ENCODE measurements at regions not wholly inside any gene's neighbourhood (a gene's known extent, or its start where the extent isn't known, plus 50 kb on each side); places are given as distances from the start of the nearest gene placed in this dataset.

GRCh38 chrX:122439831-122440230, 744.2 kb upstream of the GRIA3 start:
- DNase-seq, result no peak

GRCh38 chrX:122440832-122441231, 743.2 kb upstream of the GRIA3 start:
- no peak for DNase-seq

- DNase-seq, result no peak
Observed at GRCh38 chrX:122441451-122441850, 742.6 kb upstream of the GRIA3 start.

GRCh38 chrX:122445466-122445865, 738.6 kb upstream of the GRIA3 start:
- no peak for DNase-seq

DNA sequence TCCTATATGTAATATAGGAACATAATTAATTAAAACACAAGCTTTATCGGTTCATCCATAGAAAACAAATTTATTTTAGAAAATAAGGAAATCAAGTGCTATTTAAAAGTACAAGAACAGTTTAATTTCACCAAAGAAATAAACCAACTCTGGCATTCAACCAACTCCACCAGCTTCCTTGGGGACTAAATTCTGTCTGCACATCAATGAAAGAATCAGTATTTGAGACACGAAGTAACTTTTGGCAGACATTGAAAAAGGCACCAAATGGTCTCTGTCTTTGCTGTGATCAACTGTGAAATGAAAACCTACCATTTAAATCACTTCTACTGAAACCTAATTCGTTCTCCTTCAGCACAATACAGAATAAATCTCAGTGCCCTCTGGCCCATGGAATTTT, 719.7 kb upstream of the GRIA3 start:
- no peak for DNase-seq

- DNase-seq, result no peak
Observed at GRCh38 chrX:122475306-122475705, 708.8 kb upstream of the GRIA3 start.

DNA sequence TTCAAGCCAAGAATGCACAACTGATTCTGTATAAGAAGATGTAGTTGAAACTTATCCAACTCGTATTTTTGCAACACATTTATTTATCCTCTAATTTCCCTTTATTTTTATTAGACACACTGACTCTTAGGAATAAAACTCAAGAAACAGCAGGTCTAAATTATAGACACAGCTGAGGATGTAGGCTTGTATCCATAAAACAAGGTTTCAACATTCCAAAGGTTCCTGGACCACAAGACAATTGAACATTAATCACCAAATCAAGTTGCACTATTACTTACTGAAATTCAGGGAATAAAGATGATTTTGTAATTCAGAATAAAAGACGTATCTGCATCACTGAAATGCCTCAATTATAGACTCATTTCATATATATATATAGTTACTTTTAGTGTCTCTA, 683.5 kb upstream of the GRIA3 start:
- no peak for DNase-seq

GRCh38 chrX:122501652-122502051, 682.4 kb upstream of the GRIA3 start:
- no peak for DNase-seq

DNA sequence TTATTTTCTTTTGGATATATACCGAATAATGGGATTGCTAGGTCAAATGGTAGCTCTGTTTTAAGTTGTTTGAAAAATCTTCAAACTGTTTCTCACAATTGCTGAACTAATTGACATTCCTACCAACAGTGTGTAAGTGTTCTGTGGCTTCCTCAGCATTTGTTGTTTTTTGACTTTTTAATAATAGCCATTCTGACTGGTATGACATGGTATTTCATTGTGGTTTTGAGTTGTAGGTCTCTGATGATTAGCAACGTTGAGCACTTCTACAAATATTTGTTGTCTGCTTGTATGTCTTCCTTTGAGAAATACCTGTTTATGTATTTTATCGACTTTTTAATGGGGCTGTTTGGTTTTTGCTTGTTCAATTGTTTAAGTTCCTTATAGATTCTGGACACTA, 680.1 kb upstream of the GRIA3 start:
- DNase-seq, result no peak

DNA sequence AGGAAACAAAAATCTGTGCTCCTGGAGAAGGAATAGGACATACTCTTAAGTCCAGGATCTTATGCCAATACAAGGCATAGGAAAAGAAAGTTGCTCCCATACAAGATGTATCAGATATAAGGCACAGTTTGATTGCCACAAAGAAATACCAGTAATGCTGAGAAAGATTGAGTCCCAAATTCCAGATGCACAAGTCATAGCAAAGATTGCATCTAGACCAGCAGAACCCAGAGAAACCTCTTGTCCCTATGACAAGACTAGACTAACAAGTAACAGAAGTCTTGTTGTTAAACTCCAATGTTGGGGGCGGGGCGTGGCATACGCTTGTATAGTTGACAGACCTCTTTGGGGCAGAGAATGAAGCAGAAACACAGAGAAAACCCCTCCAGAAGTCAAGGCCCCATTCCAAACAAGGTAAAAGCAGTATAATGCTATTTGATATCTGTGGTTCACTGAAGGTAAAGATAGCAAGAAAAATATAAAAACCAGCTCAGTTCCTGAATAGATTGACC, 671.5 kb upstream of the GRIA3 start:
- DNase-seq, result no peak

DNA sequence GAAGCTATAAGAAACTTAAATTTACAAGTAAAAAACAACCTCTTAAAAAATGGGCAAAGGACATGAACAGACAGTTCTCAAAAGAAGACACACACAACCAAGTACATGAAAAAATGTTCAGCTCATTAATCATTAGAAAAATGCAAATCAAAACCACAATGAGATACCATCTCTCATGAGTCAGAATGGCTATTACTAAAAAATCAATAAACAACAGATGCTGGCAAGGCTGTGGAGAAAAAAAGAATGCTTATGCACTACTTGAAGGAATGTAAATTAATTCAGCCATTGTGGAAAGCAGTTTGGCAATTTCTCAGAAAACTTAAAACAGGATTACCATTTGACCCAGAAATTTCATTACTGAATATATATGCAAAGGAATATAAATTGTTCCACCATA, 666.3 kb upstream of the GRIA3 start:
- no peak for DNase-seq

- DNase-seq, result no peak
Observed at GRCh38 chrX:122545778-122546177, 638.3 kb upstream of the GRIA3 start.

GRCh38 chrX:122546269-122546668, 637.8 kb upstream of the GRIA3 start:
- no peak for DNase-seq

GRCh38 chrX:122552286-122552800, 631.7 kb upstream of the GRIA3 start:
- DNase-seq, result no peak

- DNase-seq, result no peak
Observed at GRCh38 chrX:122555925-122556324, 628.2 kb upstream of the GRIA3 start.

GRCh38 chrX:122565952-122566351, 618.1 kb upstream of the GRIA3 start:
- DNase-seq, result no peak

- DNase-seq, result no peak
Observed at GRCh38 chrX:122566401-122566800, 617.7 kb upstream of the GRIA3 start.

DNA sequence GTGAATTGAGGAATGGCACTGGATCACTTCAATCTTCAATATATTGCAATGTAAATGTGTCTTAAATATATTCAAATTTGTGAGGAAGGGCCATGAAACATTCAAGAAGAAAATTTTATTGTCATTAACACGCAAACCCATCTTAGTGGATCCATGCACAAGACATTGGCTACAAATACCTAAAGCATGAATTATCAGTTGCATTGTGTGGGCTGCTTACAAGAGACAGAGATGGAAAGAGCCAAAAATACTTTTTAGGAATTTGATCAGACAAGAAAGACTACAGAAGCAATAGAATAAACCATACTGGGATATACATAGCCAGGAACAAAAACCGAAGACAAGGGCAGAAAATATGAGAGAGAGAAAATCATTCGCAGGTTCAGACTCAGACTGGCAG, 616.2 kb upstream of the GRIA3 start:
- no peak for DNase-seq

DNA sequence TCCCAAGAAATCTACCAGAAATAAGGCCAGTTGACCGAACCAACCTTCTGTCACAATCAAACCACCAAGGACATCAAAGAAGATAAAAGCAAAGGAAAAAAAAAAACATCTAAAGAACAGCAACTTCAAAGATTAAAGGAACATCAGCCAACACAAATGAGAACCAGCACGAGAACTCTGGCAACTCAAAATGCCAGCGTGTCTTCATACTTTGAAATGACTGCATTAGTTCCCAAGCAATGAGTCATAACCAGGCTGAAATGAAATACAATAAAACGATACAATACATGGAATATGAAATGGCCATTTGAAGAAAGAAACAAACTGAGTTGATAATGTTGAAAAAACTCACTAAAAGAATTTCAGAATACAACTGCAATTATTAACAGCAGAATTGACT, 611.6 kb upstream of the GRIA3 start:
- DNase-seq, result no peak

DNA sequence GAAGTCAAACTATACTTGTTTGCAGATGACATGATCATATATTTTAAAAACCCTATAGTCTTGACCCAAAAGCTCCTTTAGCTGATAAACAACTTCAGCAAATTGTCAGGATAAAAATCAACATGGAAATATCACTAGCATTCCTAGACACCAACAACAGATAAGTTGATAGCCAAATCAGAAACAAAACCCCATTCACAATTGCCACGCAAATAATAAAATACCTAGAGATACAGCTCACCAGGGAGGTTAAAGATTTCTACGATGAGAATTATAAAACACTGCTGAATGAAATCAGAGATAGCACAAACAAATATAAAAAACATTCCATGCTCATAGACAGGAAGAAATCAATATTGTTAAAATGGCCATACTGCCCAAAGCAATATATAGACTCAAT, 605.0 kb upstream of the GRIA3 start:
- no peak for DNase-seq

DNA sequence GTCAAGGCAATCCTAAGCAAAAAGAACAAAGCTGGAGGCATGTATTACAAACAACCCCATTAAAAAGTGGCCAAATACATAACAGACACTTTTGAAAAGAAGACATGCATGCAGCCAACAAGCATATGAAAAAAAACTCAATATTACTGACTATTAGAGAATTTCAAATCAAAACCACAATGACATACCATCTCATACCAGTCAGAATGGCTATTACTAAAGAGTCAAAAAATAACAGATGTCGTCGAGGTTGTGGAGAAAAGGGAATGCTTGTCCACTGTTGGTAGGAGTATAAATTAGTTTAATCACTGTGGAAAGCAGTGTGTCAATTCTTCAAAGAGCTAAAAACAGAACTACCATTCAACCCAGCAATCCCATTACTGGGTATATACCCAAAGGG, 604.6 kb upstream of the GRIA3 start:
- DNase-seq, result no peak

- no peak for DNase-seq
Observed at GRCh38 chrX:122582280-122582974, 601.7 kb upstream of the GRIA3 start.

- no peak for DNase-seq
Observed at GRCh38 chrX:122582975-122583305, 601.1 kb upstream of the GRIA3 start.

DNA sequence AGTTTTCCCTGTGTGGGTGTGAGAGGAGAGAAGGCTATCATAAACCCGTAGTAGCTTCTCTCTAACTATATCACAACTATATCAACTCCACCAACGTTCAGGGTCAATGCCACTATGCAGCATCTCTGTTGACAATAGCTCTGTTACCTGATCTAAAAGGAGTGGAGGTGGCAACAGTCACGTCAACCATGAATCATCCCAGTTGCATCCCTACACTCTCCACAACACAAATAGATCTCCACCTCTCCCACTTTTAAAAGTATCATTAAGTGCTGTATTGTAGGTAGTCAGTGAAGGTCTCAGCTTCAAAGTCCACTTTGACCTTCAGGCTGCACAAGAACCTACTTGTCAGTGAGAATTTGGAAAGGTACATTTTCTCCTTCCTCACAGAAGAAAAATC, 600.5 kb upstream of the GRIA3 start:
- no peak for DNase-seq

DNA sequence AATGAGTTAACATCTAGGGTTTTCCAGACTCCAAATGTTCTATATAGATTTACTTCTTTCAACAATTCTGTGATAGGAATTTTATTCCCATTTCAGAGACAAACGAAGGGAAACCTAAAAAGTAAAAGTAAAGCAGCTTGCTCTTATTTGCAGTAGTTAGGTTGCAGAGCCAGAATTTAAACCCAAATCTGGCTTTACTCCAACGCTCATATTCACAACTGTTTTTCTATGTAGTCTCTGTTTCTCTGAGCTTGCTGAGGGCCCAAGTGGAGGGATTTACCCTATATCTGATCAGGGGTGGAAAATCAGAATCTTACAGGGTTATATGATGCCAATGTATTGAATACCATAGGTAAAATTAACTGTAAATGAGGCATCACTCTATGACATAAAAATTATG, 599.1 kb upstream of the GRIA3 start:
- DNase-seq, result no peak
